ENCODE measurements at regions not wholly inside any gene's neighbourhood (a gene's known extent, or its start where the extent isn't known, plus 50 kb on each side); places are given as distances from the start of the nearest gene placed in this dataset.

- H3K36me3 Mint-ChIP-seq, result peaks cover 19% of the 10 kb centered on the region
- POLR2A ChIA-PET, result no interaction called here
- TF ChIP-seq, protein P1, sequence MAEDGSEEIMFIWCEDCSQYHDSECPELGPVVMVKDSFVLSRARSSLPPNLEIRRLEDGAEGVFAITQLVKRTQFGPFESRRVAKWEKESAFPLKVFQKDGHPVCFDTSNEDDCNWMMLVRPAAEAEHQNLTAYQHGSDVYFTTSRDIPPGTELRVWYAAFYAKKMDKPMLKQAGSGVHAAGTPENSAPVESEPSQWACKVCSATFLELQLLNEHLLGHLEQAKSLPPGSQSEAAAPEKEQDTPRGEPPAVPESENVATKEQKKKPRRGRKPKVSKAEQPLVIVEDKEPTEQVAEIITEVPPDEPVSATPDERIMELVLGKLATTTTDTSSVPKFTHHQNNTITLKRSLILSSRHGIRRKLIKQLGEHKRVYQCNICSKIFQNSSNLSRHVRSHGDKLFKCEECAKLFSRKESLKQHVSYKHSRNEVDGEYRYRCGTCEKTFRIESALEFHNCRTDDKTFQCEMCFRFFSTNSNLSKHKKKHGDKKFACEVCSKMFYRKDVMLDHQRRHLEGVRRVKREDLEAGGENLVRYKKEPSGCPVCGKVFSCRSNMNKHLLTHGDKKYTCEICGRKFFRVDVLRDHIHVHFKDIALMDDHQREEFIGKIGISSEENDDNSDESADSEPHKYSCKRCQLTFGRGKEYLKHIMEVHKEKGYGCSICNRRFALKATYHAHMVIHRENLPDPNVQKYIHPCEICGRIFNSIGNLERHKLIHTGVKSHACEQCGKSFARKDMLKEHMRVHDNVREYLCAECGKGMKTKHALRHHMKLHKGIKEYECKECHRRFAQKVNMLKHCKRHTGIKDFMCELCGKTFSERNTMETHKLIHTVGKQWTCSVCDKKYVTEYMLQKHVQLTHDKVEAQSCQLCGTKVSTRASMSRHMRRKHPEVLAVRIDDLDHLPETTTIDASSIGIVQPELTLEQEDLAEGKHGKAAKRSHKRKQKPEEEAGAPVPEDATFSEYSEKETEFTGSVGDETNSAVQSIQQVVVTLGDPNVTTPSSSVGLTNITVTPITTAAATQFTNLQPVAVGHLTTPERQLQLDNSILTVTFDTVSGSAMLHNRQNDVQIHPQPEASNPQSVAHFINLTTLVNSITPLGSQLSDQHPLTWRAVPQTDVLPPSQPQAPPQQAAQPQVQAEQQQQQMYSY (CRISPR knock-in tag; IDR thresholded peaks at IDR 0.05), result no peak
- TF ChIP-seq SP1 (CRISPR knock-in tag; conservative IDR thresholded peaks at IDR 0.05) (no peak), ATF6 (CRISPR knock-in tag; IDR thresholded peaks at IDR 0.05) (no peak), SOX15 (CRISPR knock-in tag; IDR thresholded peaks at IDR 0.05) (no peak), RORB (CRISPR knock-in tag; IDR thresholded peaks at IDR 0.05) (no peak)
- CTCF ChIA-PET, result interaction anchor here (1.5 kb wide), 1 partner anchor 10 kb away, joined by 4 read pairs; no protein-coding TSS in a partner anchor
- peaks cover 6% of the 10 kb centered on the region for H3K4me1 Mint-ChIP-seq
- no peak overlapping the region for H3K27ac Mint-ChIP-seq
- ATAC-seq, result peak; percentile 48
- peaks cover 30% of the 10 kb centered on the region for H3K9me3 Mint-ChIP-seq
- H3K4me3 Mint-ChIP-seq, result no peak overlapping the region
- DNase-seq (ENCODE audit: low spot score), result no peak
- H3K27me3 Mint-ChIP-seq (ENCODE audit: low read depth), result no peaks in the 10 kb centered on the region
These were observed 1683.2 kb upstream of the SLC39A10 start for GRCh38 chr2:193973781-193974180.

DNA sequence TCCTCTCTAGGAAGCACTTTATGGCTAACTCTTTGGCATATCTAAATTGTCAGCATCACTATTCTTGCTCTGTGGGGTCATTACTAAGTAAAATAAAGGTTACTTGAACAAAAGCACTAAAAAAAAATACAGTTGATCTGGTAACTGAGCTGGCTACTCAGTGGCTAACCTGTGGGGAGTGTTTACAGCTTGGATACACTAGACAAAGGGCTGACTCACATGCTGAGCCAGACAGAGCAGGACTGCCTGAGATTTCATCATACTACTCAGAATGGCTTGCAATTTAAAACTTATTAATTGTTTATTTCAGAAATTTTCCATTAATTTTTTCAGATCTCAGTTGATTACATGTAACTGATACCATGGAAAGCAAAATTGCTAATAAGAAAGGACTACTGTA is 1690.4 kb upstream of the SLC39A10 start:
- H3K27me3 Mint-ChIP-seq (ENCODE audit: low read depth), result no peaks in the 10 kb centered on the region
- DNase-seq (ENCODE audit: low spot score) (no peak), ATAC-seq (peak; percentile 87)
- no peak overlapping the region for H3K4me3 Mint-ChIP-seq
- H3K4me1 Mint-ChIP-seq, result peaks cover 26% of the 10 kb centered on the region
- no peaks in the 10 kb centered on the region for H3K36me3 Mint-ChIP-seq
- CTCF ChIA-PET, result no interaction called here
- peak overlapping the region; percentile 52 for H3K27ac Mint-ChIP-seq
- H3K9me3 Mint-ChIP-seq, result peaks cover 12% of the 10 kb centered on the region
- POLR2A ChIA-PET, result no interaction called here
- TF ChIP-seq ATF6 (CRISPR knock-in tag; IDR thresholded peaks at IDR 0.05) (no peak), NR1H2 (CRISPR knock-in tag; IDR thresholded peaks at IDR 0.05) (no peak), AFF4 (CRISPR knock-in tag; IDR thresholded peaks at IDR 0.05; ENCODE audit: borderline replicate concordance) (no peak), RELA (CRISPR knock-in tag; IDR thresholded peaks at IDR 0.05; ENCODE audit: borderline replicate concordance) (no peak), ETV6 (CRISPR knock-in tag; IDR thresholded peaks at IDR 0.05) (no peak), EMX1 (CRISPR knock-in tag; IDR thresholded peaks at IDR 0.05) (no peak), PRRX2 (CRISPR knock-in tag; IDR thresholded peaks at IDR 0.05) (no peak)
- TF ChIP-seq, protein P2, sequence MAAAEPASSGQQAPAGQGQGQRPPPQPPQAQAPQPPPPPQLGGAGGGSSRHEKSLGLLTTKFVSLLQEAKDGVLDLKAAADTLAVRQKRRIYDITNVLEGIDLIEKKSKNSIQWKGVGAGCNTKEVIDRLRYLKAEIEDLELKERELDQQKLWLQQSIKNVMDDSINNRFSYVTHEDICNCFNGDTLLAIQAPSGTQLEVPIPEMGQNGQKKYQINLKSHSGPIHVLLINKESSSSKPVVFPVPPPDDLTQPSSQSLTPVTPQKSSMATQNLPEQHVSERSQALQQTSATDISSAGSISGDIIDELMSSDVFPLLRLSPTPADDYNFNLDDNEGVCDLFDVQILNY (CRISPR knock-in tag; IDR thresholded peaks at IDR 0.05), result no peak

Measured in WTC11 (cell line).